HFFc6 (cell line): ENCODE measurements at regions not wholly inside any gene's neighbourhood (a gene's known extent, or its start where the extent isn't known, plus 50 kb on each side); places are given as distances from the start of the nearest gene placed in this dataset.
A peak's percentile ranks its signal among the peaks of the same experiment; 100 is the strongest.

ENCODE experiments used
- DNase-seq: peaks from one replicate; pipeline ENCODE4 v3.0.0-alpha.2; 2018
- H3K27ac Mint-ChIP-seq: 2 replicates; pipeline ENCODE4 v1.8.0; 2020; ENCODE audit warnings: mild to moderate bottlenecking, mixed read lengths
- H3K27me3 Mint-ChIP-seq: 2 replicates; pipeline ENCODE4 v1.8.0; 2021; ENCODE audit warnings: mild to moderate bottlenecking, moderate library complexity, mixed read lengths; ENCODE audit not compliant: insufficient read depth
- H3K36me3 Mint-ChIP-seq: 2 replicates; pipeline ENCODE4 v1.8.0; 2021; ENCODE audit warnings: low read depth, mixed read lengths
- H3K4me1 Mint-ChIP-seq: 2 replicates; pipeline ENCODE4 v1.8.0; 2020; ENCODE audit warnings: low read depth, mixed read lengths
- H3K4me3 Mint-ChIP-seq: 2 replicates; pipeline ENCODE4 v1.8.0; 2020; ENCODE audit warnings: mild to moderate bottlenecking, moderate library complexity, mixed read lengths
- H3K9me3 Mint-ChIP-seq: 2 replicates; pipeline ENCODE4 v1.8.0; 2020; ENCODE audit warnings: mild to moderate bottlenecking, mixed read lengths
- TF ChIP-seq, protein P1 (sequence below): fragments of 200-600 bp; sonication (generic); IDR thresholded peaks from 2 replicates; pipeline ENCODE4 v1.5.0; 2021; ENCODE audit warnings: antibody characterized with exemption, mild to moderate bottlenecking

- H3K4me3 Mint-ChIP-seq = no peak overlapping the region
- H3K27ac Mint-ChIP-seq = no peak overlapping the region
- H3K36me3 Mint-ChIP-seq = peaks cover 5% of the 10 kb centered on the region
- H3K4me1 Mint-ChIP-seq = peaks cover 53% of the 10 kb centered on the region
- TF ChIP-seq, protein P1, sequence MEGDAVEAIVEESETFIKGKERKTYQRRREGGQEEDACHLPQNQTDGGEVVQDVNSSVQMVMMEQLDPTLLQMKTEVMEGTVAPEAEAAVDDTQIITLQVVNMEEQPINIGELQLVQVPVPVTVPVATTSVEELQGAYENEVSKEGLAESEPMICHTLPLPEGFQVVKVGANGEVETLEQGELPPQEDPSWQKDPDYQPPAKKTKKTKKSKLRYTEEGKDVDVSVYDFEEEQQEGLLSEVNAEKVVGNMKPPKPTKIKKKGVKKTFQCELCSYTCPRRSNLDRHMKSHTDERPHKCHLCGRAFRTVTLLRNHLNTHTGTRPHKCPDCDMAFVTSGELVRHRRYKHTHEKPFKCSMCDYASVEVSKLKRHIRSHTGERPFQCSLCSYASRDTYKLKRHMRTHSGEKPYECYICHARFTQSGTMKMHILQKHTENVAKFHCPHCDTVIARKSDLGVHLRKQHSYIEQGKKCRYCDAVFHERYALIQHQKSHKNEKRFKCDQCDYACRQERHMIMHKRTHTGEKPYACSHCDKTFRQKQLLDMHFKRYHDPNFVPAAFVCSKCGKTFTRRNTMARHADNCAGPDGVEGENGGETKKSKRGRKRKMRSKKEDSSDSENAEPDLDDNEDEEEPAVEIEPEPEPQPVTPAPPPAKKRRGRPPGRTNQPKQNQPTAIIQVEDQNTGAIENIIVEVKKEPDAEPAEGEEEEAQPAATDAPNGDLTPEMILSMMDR = no peak
- peaks cover 20% of the 10 kb centered on the region for H3K27me3 Mint-ChIP-seq
- no peak for DNase-seq
- H3K9me3 Mint-ChIP-seq = peaks cover 7% of the 10 kb centered on the region; the same call in 1 of the 2 replicates
These were observed 106.7 kb upstream of the CST7 start for GRCh38 chr20:24842274-24842917.

DNA sequence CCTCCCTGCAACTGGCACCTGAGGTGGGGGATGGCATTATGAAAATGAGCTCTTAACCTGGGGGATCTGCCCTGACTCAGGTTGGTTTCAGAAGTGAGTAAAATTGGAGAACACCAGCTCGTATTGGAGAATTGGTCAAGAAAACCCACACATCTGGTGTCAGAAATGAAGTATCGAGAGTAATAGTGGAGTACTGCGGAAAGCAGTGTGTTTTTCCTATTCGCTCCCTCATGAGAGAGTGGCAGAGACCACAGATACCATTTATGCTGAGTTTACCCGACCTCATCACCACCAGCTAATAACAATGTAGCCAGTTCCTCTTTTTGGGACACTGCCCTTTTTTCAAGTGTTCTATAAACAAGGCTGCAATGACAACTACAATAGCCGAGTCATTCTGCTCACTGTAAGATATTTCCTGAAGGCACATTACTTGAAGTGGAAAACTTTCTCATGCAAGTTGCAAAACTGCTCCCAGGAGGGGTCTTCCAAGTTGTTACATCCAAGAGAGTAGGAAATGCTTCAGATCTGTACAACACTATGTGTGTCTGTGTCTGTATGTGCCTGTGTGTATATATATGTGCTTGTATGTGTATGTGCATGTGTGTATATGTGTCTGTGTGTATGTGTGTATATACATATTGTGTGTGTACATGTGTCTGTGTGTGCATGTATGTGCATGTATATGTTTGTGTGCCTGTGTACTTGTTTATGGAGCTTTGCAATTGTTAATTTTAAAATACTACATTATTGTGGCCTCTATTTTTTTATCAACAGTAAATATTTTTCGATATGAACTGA, 106.0 kb upstream of the CST7 start:
- peaks cover 11% of the 10 kb centered on the region for H3K9me3 Mint-ChIP-seq
- H3K27ac Mint-ChIP-seq = no peak overlapping the region
- DNase-seq = peak; percentile 3
- H3K4me3 Mint-ChIP-seq = no peak overlapping the region
- H3K4me1 Mint-ChIP-seq = peaks cover 46% of the 10 kb centered on the region
- TF ChIP-seq, protein P1 = no peak
- peaks cover 9% of the 10 kb centered on the region for H3K36me3 Mint-ChIP-seq
- H3K27me3 Mint-ChIP-seq = peaks cover 20% of the 10 kb centered on the region

DNA sequence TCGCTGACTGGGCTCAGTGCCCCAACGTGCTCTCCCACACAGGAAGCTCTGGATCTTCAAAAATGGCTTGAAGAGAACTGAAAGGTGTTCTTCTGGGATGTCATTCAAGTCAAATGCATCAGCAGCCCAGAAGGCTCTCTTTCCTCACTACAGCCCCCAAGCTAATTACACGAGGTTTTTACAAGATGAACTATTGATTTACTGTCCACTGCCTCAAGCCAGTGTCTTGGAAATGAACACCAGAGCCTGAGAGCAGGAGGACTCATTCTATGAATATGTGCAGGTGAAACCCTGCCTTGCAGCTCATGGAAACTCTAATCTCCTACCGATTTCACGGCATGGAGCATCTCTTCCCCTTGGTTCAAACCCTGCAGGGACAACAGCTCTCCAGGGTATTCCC, 98.9 kb upstream of the CST7 start:
- TF ChIP-seq, protein P1 = no peak
- peaks cover 21% of the 10 kb centered on the region for H3K27me3 Mint-ChIP-seq
- H3K4me1 Mint-ChIP-seq = no peaks in the 10 kb centered on the region
- no peak for DNase-seq
- peaks cover 14% of the 10 kb centered on the region for H3K36me3 Mint-ChIP-seq
- H3K9me3 Mint-ChIP-seq = peaks cover 19% of the 10 kb centered on the region
- H3K27ac Mint-ChIP-seq = no peak overlapping the region
- H3K4me3 Mint-ChIP-seq = no peak overlapping the region

DNA sequence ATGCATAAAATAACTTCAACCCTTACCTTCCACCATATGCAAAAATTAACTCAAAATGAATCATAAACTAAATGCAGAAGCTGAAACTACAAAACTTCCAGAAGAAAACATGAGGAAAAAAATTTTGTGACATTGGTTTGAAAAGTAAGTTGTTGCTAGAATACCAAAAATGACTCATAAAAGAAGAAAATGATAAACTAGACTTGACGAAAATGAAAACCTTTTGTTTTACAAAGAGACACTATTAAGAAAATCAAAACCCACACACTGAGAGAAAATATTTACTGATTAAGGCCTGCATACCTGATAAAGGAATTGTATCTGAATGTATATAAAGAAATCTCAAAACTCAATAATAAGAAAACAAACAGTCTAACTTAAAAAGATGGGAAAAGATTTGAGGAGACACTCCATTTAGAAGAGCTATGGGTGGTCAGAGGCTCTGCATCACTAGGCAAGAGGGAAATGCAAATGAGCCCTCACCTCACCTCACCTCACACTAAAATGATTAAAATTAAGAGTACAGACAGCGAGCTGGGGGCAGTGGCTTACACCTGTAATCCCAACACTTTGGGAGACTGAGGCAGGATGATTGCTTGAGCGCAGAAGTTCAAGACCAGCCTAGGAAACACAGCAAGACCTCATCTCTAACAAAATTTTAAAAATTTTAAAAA, 97.6 kb upstream of the CST7 start:
- H3K27me3 Mint-ChIP-seq = peaks cover 15% of the 10 kb centered on the region
- TF ChIP-seq, protein P1 = no peak
- H3K4me1 Mint-ChIP-seq = no peaks in the 10 kb centered on the region
- H3K4me3 Mint-ChIP-seq = no peak overlapping the region
- DNase-seq = no peak
- H3K36me3 Mint-ChIP-seq = peaks cover 17% of the 10 kb centered on the region
- H3K9me3 Mint-ChIP-seq = peaks cover 20% of the 10 kb centered on the region
- H3K27ac Mint-ChIP-seq = no peak overlapping the region

GRCh38 chr20:24853916-24854315, 95.2 kb upstream of the CST7 start:
- no peak overlapping the region for H3K27ac Mint-ChIP-seq
- H3K4me3 Mint-ChIP-seq = no peak overlapping the region
- DNase-seq = no peak
- peaks cover 23% of the 10 kb centered on the region for H3K36me3 Mint-ChIP-seq
- no peaks in the 10 kb centered on the region for H3K4me1 Mint-ChIP-seq
- peaks cover 23% of the 10 kb centered on the region for H3K27me3 Mint-ChIP-seq
- TF ChIP-seq, protein P1 = no peak
- peaks cover 23% of the 10 kb centered on the region for H3K9me3 Mint-ChIP-seq
